Mucosa of stomach (tissue), 1 donor: ENCODE measurements at regions not wholly inside any gene's neighbourhood (a gene's known extent, or its start where the extent isn't known, plus 50 kb on each side); places are given as distances from the start of the nearest gene placed in this dataset.
"Not testable (repeated sequence)": the region's sequence is repeated elsewhere in the genome, so short reads cannot be mapped to it uniquely, and the experiment has no call there.

Experiments used
- H3K27me3 ChIP-seq: one replicate; pipeline ENCODE4 v1.7.0; 2013; ENCODE audit warnings: mild to moderate bottlenecking, low read length; ENCODE audit not compliant: control insufficient read depth, insufficient read depth
- H3K36me3 ChIP-seq: one replicate; pipeline ENCODE4 v1.7.0; 2013; ENCODE audit warnings: low read length; ENCODE audit not compliant: control insufficient read depth, insufficient read depth
- H3K4me1 ChIP-seq: one replicate; pipeline ENCODE4 v1.7.0; 2013; ENCODE audit warnings: mild to moderate bottlenecking, low read length; ENCODE audit not compliant: control insufficient read depth, insufficient read depth
- H3K4me3 ChIP-seq: one replicate; pipeline ENCODE4 v1.7.0; 2013; ENCODE audit warnings: low read length
- H3K9ac ChIP-seq: one replicate; pipeline ENCODE4 v1.7.0; 2013; ENCODE audit warnings: mild to moderate bottlenecking, low read length, moderate library complexity
- H3K9me3 ChIP-seq: one replicate; pipeline ENCODE4 v1.7.0; 2013; ENCODE audit warnings: mild to moderate bottlenecking, low read length, moderate library complexity; ENCODE audit not compliant: control insufficient read depth
- donor health status: Pancreatic carcinoma.

DNA sequence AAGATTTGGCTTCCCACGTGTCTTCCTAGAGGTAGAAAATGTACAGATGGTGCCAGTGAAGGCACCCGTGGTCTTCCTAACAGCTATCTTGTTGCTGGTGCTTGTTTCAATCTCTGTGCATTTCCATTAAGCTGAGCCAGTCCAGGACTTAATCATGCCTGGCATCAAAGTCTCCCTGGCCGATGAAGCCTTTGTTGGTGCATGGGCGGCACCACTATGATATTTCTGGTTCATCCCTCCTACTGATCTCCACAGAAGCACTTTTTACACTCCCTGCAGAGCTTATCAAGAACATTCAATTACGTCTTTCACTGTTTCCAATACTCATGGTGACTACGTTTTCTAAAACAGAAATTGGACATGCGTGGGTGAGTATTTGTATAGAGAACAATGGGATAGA, 128.4 kb downstream of the TTC8 start:
- Histone ChIP-seq H3K36me3 (no peaks in the 10 kb centered on the region), H3K9ac (no peak overlapping the region), H3K4me1 (no peaks in the 10 kb centered on the region), H3K9me3 (no peaks in the 10 kb centered on the region), H3K27me3 (no peaks in the 10 kb centered on the region), H3K4me3 (no peak overlapping the region)

DNA sequence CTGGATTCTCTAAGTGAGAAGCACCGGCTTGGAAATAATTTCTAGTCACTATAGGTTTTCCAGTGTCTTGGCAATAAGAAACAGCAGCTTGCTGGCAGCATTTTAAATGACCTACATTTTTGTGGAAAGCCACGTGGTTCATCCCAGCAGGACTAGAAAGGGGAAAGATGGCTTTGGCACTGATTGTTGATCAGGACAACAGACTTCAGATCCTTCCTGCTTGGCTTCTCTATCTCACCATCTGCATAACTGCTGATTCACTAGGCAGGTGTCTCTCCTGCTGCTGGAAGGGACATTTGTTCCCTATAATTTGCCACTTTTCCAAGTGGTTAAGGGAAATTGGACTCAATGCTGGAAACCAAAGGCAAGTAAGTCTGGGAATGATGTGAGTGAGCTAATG, 131.0 kb downstream of the TTC8 start:
- Histone ChIP-seq H3K36me3 (no peaks in the 10 kb centered on the region), H3K9me3 (no peaks in the 10 kb centered on the region), H3K4me1 (no peaks in the 10 kb centered on the region), H3K9ac (no peak overlapping the region), H3K27me3 (no peaks in the 10 kb centered on the region), H3K4me3 (no peak overlapping the region)

- no peaks in the 10 kb centered on the region for H3K9me3 ChIP-seq
- H3K4me3 ChIP-seq = no peak overlapping the region
- H3K9ac ChIP-seq = no peak overlapping the region
- H3K36me3 ChIP-seq = no peaks in the 10 kb centered on the region
- no peaks in the 10 kb centered on the region for H3K27me3 ChIP-seq
- no peaks in the 10 kb centered on the region for H3K4me1 ChIP-seq
Measured at GRCh38 chr14:88960496-88960895, 136.0 kb downstream of the TTC8 start.

GRCh38 chr14:88961214-88961613, 136.8 kb downstream of the TTC8 start:
- Histone ChIP-seq H3K36me3 (no peaks in the 10 kb centered on the region), H3K9ac (no peak overlapping the region), H3K4me1 (no peaks in the 10 kb centered on the region), H3K27me3 (no peaks in the 10 kb centered on the region), H3K9me3 (no peaks in the 10 kb centered on the region), H3K4me3 (no peak overlapping the region)

DNA sequence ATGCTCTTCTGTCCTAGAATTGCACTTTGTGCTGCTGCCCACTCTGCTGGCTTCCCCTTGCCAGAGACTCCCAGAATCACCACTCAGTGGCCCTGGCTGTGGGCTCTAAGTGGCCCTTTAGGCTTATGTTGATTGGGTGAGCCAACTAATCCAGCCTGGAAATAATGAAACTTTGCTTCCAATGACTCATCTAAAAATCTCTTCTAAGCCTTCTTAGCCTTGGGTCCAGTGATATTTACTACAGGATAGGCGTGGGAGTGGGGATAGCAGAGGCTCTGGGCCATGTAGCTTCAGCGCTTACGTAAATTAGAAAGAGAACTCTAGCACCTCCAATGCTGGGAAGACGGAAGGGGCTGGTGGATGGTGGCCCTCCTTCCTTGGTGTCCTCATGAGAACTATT, 137.9 kb downstream of the TTC8 start:
- Histone ChIP-seq H3K9me3 (no peaks in the 10 kb centered on the region), H3K4me3 (no peak overlapping the region), H3K27me3 (no peaks in the 10 kb centered on the region), H3K9ac (no peak overlapping the region), H3K36me3 (no peaks in the 10 kb centered on the region), H3K4me1 (no peaks in the 10 kb centered on the region)

DNA sequence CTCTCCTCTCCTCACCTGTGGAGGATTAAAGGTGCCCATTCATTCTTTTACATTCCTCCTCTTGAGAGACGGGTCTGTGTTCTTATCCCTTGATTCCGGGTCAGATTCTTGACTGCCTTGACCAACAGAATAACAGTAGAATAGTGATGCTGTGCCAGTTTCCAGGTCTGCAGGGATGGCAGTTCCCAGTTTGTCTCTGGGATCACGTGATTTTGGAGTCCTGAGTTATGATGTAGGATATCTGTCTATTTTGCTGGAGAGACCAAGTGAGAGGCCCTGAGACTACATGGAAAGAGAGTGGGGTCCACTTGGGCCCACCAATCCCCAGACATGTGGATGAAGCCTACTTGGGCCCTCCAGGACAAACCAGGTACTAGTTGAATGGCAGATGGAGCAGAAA, 142.8 kb downstream of the TTC8 start:
- Histone ChIP-seq H3K36me3 (no peaks in the 10 kb centered on the region), H3K9me3 (no peaks in the 10 kb centered on the region), H3K27me3 (no peaks in the 10 kb centered on the region), H3K4me3 (no peak overlapping the region), H3K9ac (no peak overlapping the region), H3K4me1 (no peaks in the 10 kb centered on the region)

DNA sequence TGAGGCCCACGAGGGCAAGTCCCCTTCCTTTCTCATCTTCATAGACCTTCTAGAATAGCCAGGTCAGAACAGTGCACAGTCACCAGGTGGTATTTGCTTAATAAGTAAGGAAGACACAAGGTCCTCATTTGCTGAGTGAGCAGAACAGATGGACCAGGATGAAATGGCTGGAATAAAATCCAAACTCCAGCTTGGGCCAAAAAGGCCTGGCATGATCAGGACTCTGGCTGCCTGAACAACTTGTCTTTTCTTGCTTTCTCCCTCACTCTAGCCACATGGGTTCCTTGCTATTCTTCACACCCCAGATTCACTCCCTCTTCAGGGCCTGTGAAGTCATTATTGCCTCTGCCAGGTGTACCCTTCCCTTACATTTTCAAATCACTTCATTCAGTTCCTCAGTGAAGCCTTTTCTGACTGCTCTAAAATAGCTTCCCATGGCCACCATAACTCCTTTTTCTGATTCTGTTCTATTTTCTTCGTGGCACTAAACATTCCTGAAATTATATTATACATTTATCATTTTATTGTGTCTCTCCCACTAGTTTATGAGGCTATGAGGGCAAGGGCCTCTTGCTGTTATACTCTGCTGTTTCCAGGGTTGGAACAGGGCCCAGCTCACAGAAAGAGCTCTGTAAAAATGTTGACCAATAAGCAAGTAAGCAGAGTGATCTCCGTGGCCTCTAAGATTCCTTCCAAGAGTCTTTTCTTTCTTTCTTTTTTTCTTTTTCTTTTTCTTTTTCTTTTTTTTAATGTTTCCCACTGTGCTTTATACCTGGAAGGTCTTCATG, 150.8 kb downstream of the TTC8 start:
- Histone ChIP-seq H3K9me3 (peaks cover 3% of the 10 kb centered on the region), H3K4me3 (no peak overlapping the region), H3K9ac (no peak overlapping the region), H3K27me3 (peaks cover 9% of the 10 kb centered on the region), H3K4me1 (no peaks in the 10 kb centered on the region), H3K36me3 (no peaks in the 10 kb centered on the region)

DNA sequence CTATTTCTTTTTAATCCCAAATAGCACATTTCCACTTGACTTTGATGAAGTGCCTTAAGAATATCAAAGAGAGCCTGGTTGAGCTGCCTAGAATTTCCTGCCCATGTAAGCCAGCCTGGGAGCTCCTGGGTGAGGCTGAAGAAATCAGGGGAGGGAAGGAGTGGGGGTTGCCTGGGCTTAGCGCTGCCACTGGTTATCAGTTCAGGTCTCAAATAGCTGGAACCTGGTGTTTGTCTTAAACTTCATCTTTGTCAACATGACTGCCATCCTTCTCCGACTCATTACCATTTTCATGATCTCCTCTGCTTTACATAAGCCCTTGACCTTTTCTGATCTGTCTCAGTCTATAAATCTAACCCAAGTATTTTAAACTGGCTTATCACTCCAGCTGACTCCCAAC, 151.5 kb downstream of the TTC8 start:
- Histone ChIP-seq H3K27me3 (peaks cover 9% of the 10 kb centered on the region), H3K4me3 (no peak overlapping the region), H3K4me1 (no peaks in the 10 kb centered on the region), H3K9ac (no peak overlapping the region), H3K36me3 (no peaks in the 10 kb centered on the region), H3K9me3 (peaks cover 3% of the 10 kb centered on the region)

DNA sequence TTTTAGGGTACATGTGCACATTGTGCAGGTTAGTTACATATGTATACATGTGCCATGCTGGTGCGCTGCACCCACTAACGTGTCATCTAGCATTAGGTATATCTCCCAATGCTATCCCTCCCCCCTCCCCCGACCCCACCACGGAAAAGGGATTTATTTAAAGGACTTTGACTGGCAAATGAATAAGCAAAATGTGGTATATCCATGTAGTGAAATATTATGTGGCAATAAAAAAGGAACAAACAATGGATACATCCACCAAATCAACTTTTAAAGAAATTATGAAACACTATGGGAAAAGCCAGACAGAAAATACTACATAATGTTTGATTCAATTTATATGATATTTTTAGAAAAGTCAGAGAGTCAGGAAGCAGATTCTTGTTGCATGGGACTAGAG, 156.5 kb downstream of the TTC8 start:
- not testable (repeated sequence) for H3K4me3 ChIP-seq, H3K27me3 ChIP-seq, H3K4me1 ChIP-seq, H3K36me3 ChIP-seq, H3K9ac ChIP-seq, H3K9me3 ChIP-seq

DNA sequence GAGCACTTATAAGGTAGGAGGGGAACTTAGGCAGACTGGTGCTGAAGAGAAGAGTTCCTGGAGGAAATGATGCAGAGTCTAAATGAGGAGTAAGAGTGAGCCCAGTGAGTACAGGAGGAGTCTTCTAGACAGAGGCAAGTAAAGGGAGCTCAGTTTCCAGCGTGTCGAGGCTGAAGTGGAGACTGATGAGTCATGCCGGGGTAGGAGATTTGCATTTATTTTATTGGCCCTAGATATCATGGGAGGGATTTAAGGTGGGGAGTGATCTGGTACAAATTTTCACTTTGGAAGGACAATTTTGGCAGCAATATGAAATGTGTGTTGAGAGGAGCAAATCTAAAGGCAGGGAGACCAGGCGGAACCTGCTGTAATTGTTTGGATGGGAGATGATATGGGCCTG, 157.5 kb downstream of the TTC8 start:
- peaks cover 9% of the 10 kb centered on the region for H3K27me3 ChIP-seq
- no peak overlapping the region for H3K9ac ChIP-seq
- H3K36me3 ChIP-seq = no peaks in the 10 kb centered on the region
- peaks cover 3% of the 10 kb centered on the region for H3K9me3 ChIP-seq
- H3K4me1 ChIP-seq = no peaks in the 10 kb centered on the region
- H3K4me3 ChIP-seq = no peak overlapping the region

- H3K9me3 ChIP-seq = no peaks in the 10 kb centered on the region
- no peaks in the 10 kb centered on the region for H3K4me1 ChIP-seq
- H3K36me3 ChIP-seq = no peaks in the 10 kb centered on the region
- H3K27me3 ChIP-seq = no peaks in the 10 kb centered on the region
- H3K4me3 ChIP-seq = no peak overlapping the region
- no peak overlapping the region for H3K9ac ChIP-seq
Measured at GRCh38 chr14:88983755-88984154, 159.3 kb downstream of the TTC8 start.

GRCh38 chr14:88985654-88986053, 161.2 kb downstream of the TTC8 start:
- Histone ChIP-seq H3K4me1 (no peaks in the 10 kb centered on the region), H3K4me3 (no peak overlapping the region), H3K9ac (no peak overlapping the region), H3K9me3 (no peaks in the 10 kb centered on the region), H3K36me3 (no peaks in the 10 kb centered on the region), H3K27me3 (no peaks in the 10 kb centered on the region)
